HG03097 (cell line): ENCODE measurements at regions not wholly inside any gene's neighbourhood (a gene's known extent, or its start where the extent isn't known, plus 50 kb on each side); places are given as distances from the start of the nearest gene placed in this dataset.
"Not testable (repeated sequence)": the region's sequence is repeated elsewhere in the genome, so short reads cannot be mapped to it uniquely, and the experiment has no call there.

Experiments used
- ATAC-seq: cut with Tn5 transposase; IDR thresholded peaks from one replicate; pipeline ENCODE4 v1.9.1; 2021; ENCODE audit not compliant: unreplicated experiment, low FRiP score

GRCh38 chr9:90062982-90063381 is 458.2 kb downstream of the GADD45G start:
- no peak for ATAC-seq

- ATAC-seq = no peak
These were observed 459.4 kb downstream of the GADD45G start for GRCh38 chr9:90064248-90064647.

- no peak for ATAC-seq
These were observed 460.2 kb downstream of the GADD45G start for GRCh38 chr9:90064971-90065370.

GRCh38 chr9:90065851-90066250 is 461.0 kb downstream of the GADD45G start:
- no peak for ATAC-seq

- no peak for ATAC-seq
These were observed 464.3 kb downstream of the GADD45G start for GRCh38 chr9:90069085-90069484.

- no peak for ATAC-seq
These were observed 465.2 kb downstream of the GADD45G start for GRCh38 chr9:90070056-90070455.

- no peak for ATAC-seq
These were observed 465.7 kb downstream of the GADD45G start for GRCh38 chr9:90070469-90070868.

GRCh38 chr9:90070931-90071660 is 466.3 kb downstream of the GADD45G start:
- ATAC-seq = no peak

- ATAC-seq = no peak
These were observed 468.6 kb downstream of the GADD45G start for GRCh38 chr9:90073186-90073945.

- ATAC-seq = no peak
These were observed 469.6 kb downstream of the GADD45G start for GRCh38 chr9:90074316-90074962.

- ATAC-seq = not testable (repeated sequence)
These were observed 472.8 kb downstream of the GADD45G start for GRCh38 chr9:90077598-90077997.

GRCh38 chr9:90078988-90079421 is 474.2 kb downstream of the GADD45G start:
- peak; percentile 55 for ATAC-seq

- no peak for ATAC-seq
These were observed 480.8 kb downstream of the GADD45G start for GRCh38 chr9:90085633-90086032.

GRCh38 chr9:90086101-90086511 is 481.3 kb downstream of the GADD45G start:
- ATAC-seq = no peak

- ATAC-seq = no peak
These were observed 483.6 kb downstream of the GADD45G start for GRCh38 chr9:90088434-90088833.

GRCh38 chr9:90088856-90089255 is 484.0 kb downstream of the GADD45G start:
- ATAC-seq = no peak

GRCh38 chr9:90090997-90091396 is 486.2 kb downstream of the GADD45G start:
- ATAC-seq = no peak

GRCh38 chr9:90092508-90092907 is 487.7 kb downstream of the GADD45G start:
- ATAC-seq = no peak

GRCh38 chr9:90095682-90096081 is 490.9 kb downstream of the GADD45G start:
- ATAC-seq = no peak

GRCh38 chr9:90097237-90097636 is 492.4 kb downstream of the GADD45G start:
- no peak for ATAC-seq

GRCh38 chr9:90098408-90098807 is 493.6 kb downstream of the GADD45G start:
- ATAC-seq = no peak
